ENCODE measurements at regions not wholly inside any gene's neighbourhood (a gene's known extent, or its start where the extent isn't known, plus 50 kb on each side); places are given as distances from the start of the nearest gene placed in this dataset.

- no peak overlapping the region for H3K9ac ChIP-seq
- H3K27ac ChIP-seq = no peak overlapping the region
- no peaks in the 10 kb centered on the region for H3K36me3 ChIP-seq
- no peaks in the 10 kb centered on the region for H3K9me3 ChIP-seq (replicated peaks in 1 of 11)
- no peak overlapping the region for H3K4me2 ChIP-seq
- no peaks in the 10 kb centered on the region for H3K27me3 ChIP-seq
- no peaks in the 10 kb centered on the region for H3K4me1 ChIP-seq
- H4K20me1 ChIP-seq = no peaks in the 10 kb centered on the region
- no peak overlapping the region for H3K4me3 ChIP-seq
- no peak for TF ChIP-seq Cebpa-rat (IDR thresholded peaks at IDR 0.05)
These were observed 194.9 kb upstream of the CHAC2 start for GRCh38 chr2:53572696-53573095.

GRCh38 chr2:53569957-53570727, 197.5 kb upstream of the CHAC2 start:
- TF ChIP-seq Cebpa-rat (IDR thresholded peaks at IDR 0.05) = no peak
- Histone ChIP-seq H3K36me3 (no peaks in the 10 kb centered on the region), H3K9ac (no peak overlapping the region), H3K9me3 (replicated peaks in 1 of 11) (no peaks in the 10 kb centered on the region), H3K4me1 (no peaks in the 10 kb centered on the region), H3K27me3 (no peaks in the 10 kb centered on the region), H3K4me2 (no peak overlapping the region), H3K27ac (no peak overlapping the region), H4K20me1 (no peaks in the 10 kb centered on the region), H3K4me3 (no peak overlapping the region)

- Histone ChIP-seq H3K27me3 (no peaks in the 10 kb centered on the region), H3K9ac (no peak overlapping the region), H3K4me3 (no peak overlapping the region), H4K20me1 (no peaks in the 10 kb centered on the region), H3K4me1 (no peaks in the 10 kb centered on the region), H3K36me3 (no peaks in the 10 kb centered on the region), H3K27ac (no peak overlapping the region), H3K4me2 (no peak overlapping the region), H3K9me3 (replicated peaks in 1 of 11) (no peaks in the 10 kb centered on the region)
- no peak for TF ChIP-seq Cebpa-rat (IDR thresholded peaks at IDR 0.05)
These were observed 199.1 kb upstream of the CHAC2 start for GRCh38 chr2:53568469-53568868.

- Histone ChIP-seq H4K20me1 (no peaks in the 10 kb centered on the region), H3K4me2 (no peak overlapping the region), H3K36me3 (no peaks in the 10 kb centered on the region), H3K9me3 (replicated peaks in 1 of 11) (peaks cover 0 to 5% (median 0%) of the 10 kb centered on the region in 11 experiments; a peak in 1 of 22 replicates), H3K27me3 (no peaks in the 10 kb centered on the region), H3K4me3 (no peak overlapping the region), H3K4me1 (no peaks in the 10 kb centered on the region), H3K9ac (no peak overlapping the region), H3K27ac (no peak overlapping the region)
- TF ChIP-seq Cebpa-rat (IDR thresholded peaks at IDR 0.05) = no peak
These were observed 200.5 kb upstream of the CHAC2 start for GRCh38 chr2:53567073-53567472.

GRCh38 chr2:53562407-53562806, 205.2 kb upstream of the CHAC2 start:
- no peak overlapping the region for H3K4me3 ChIP-seq
- no peaks in the 10 kb centered on the region for H3K4me1 ChIP-seq
- H3K27me3 ChIP-seq = no peaks in the 10 kb centered on the region
- peak in 4 of 11 experiments; percentile 10 to 47 (median 28); a peak in 2 of 22 replicates for TF ChIP-seq Cebpa-rat (IDR thresholded peaks at IDR 0.05)
- no peak overlapping the region for H3K4me2 ChIP-seq
- peaks cover 0 to 5% (median 0%) of the 10 kb centered on the region in 11 experiments; a peak in 1 of 22 replicates for H3K9me3 ChIP-seq (replicated peaks in 1 of 11)
- no peaks in the 10 kb centered on the region for H3K36me3 ChIP-seq
- no peak overlapping the region for H3K27ac ChIP-seq
- H4K20me1 ChIP-seq = no peaks in the 10 kb centered on the region
- no peak overlapping the region for H3K9ac ChIP-seq

- no peaks in the 10 kb centered on the region for H3K27me3 ChIP-seq
- H3K4me3 ChIP-seq = no peak overlapping the region
- peaks cover 0 to 5% (median 0%) of the 10 kb centered on the region in 11 experiments; a peak in 1 of 22 replicates for H3K9me3 ChIP-seq (replicated peaks in 1 of 11)
- no peaks in the 10 kb centered on the region for H4K20me1 ChIP-seq
- TF ChIP-seq Cebpa-rat (IDR thresholded peaks at IDR 0.05) = no peak
- H3K4me2 ChIP-seq = no peak overlapping the region
- H3K9ac ChIP-seq = no peak overlapping the region
- H3K27ac ChIP-seq = no peak overlapping the region
- H3K36me3 ChIP-seq = no peaks in the 10 kb centered on the region
- H3K4me1 ChIP-seq = no peaks in the 10 kb centered on the region
These were observed 206.4 kb upstream of the CHAC2 start for GRCh38 chr2:53561155-53561554.

GRCh38 chr2:53559302-53559966, 208.2 kb upstream of the CHAC2 start:
- Histone ChIP-seq H3K27me3 (no peaks in the 10 kb centered on the region), H3K36me3 (no peaks in the 10 kb centered on the region), H4K20me1 (no peaks in the 10 kb centered on the region), H3K9me3 (replicated peaks in 1 of 11) (peaks cover 8 to 16% (median 11%) of the 10 kb centered on the region in 11 experiments), H3K4me3 (no peak overlapping the region), H3K9ac (no peak overlapping the region), H3K4me2 (no peak overlapping the region), H3K27ac (no peak overlapping the region), H3K4me1 (no peaks in the 10 kb centered on the region)
- no peak for TF ChIP-seq Cebpa-rat (IDR thresholded peaks at IDR 0.05)

GRCh38 chr2:53558867-53559266, 208.7 kb upstream of the CHAC2 start:
- Histone ChIP-seq H3K27ac (no peak overlapping the region), H3K9me3 (replicated peaks in 1 of 11) (peaks cover 14 to 22% (median 17%) of the 10 kb centered on the region in 11 experiments), H3K27me3 (no peaks in the 10 kb centered on the region), H4K20me1 (no peaks in the 10 kb centered on the region), H3K4me3 (no peak overlapping the region), H3K4me2 (no peak overlapping the region), H3K36me3 (peaks cover 0 to under 1% (median 0%) of the 10 kb centered on the region in 11 experiments; a peak in 1 of 22 replicates), H3K4me1 (no peaks in the 10 kb centered on the region), H3K9ac (no peak overlapping the region)
- no peak for TF ChIP-seq Cebpa-rat (IDR thresholded peaks at IDR 0.05)

GRCh38 chr2:53549497-53549896, 218.1 kb upstream of the CHAC2 start:
- Histone ChIP-seq H4K20me1 (no peaks in the 10 kb centered on the region), H3K9ac (no peak overlapping the region), H3K4me2 (no peak overlapping the region), H3K9me3 (replicated peaks in 1 of 11) (peaks cover 12 to 24% (median 16%) of the 10 kb centered on the region in 11 experiments), H3K36me3 (peaks cover 0 to 5% (median 0%) of the 10 kb centered on the region in 11 experiments; a peak in 1 of 22 replicates), H3K4me1 (no peaks in the 10 kb centered on the region), H3K4me3 (no peak overlapping the region), H3K27me3 (no peaks in the 10 kb centered on the region), H3K27ac (no peak overlapping the region)
- no peak for TF ChIP-seq Cebpa-rat (IDR thresholded peaks at IDR 0.05)
